Keratinocyte (primary cell): ENCODE measurements at regions not wholly inside any gene's neighbourhood (a gene's known extent, or its start where the extent isn't known, plus 50 kb on each side); places are given as distances from the start of the nearest gene placed in this dataset.

Experiments used
- DNase-seq: peaks from one replicate; pipeline ENCODE4 v3.0.0-alpha.2; 2011; ENCODE audit warnings: low read depth, missing footprints, low spot score
- FAIRE-seq: peaks from 2 replicates; lab custom pipeline; 2011; peaks lifted over from hg19 to GRCh38; lab: Jason Lieb, UNC
- H2AFZ ChIP-seq: 2 replicates; pipeline ENCODE4 v1.6.0; 2012; ENCODE audit warnings: low read length, control low read depth, inconsistent platforms; ENCODE audit not compliant: control insufficient read depth
- H3K27ac ChIP-seq: 2 replicates; pipeline ENCODE4 v1.5.1; 2011; ENCODE audit warnings: low read length; ENCODE audit not compliant: control insufficient read depth, insufficient read depth
- H3K27me3 ChIP-seq: 3 replicates; pipeline ENCODE4 v1.6.0; 2011; ENCODE audit warnings: low read length; ENCODE audit not compliant: control insufficient read depth, insufficient read depth; ENCODE audit errors: extremely low read depth
- H3K36me3 ChIP-seq, 2 experiments: 2 replicates in 1 of 2; 3 replicates in 1 of 2; pipeline ENCODE4 v1.5.1; 2011; ENCODE audit warnings: low read length in 2 of 2, mild to moderate bottlenecking in 1 of 2; ENCODE audit not compliant: control insufficient read depth in 2 of 2, insufficient read depth in 2 of 2; ENCODE audit errors: extremely low read depth in 1 of 2
- H3K4me1 ChIP-seq: 3 replicates; pipeline ENCODE4 v1.5.1; 2011; ENCODE audit warnings: low read length; ENCODE audit not compliant: control insufficient read depth, insufficient read depth; ENCODE audit errors: extremely low read depth
- H3K4me2 ChIP-seq: 3 replicates; pipeline ENCODE4 v1.6.0; 2011; ENCODE audit warnings: low read depth, low read length; ENCODE audit not compliant: control insufficient read depth, insufficient read depth; ENCODE audit errors: extremely low read depth
- H3K4me3 ChIP-seq, 3 experiments: fragments of 200-600 bp in 1 of 3; sonication (generic) in 1 of 3; 2 replicates in 2 of 3; 3 replicates in 1 of 3; pipeline ENCODE4 v1.5.1; 2011 to 2016; ENCODE audit warnings: low read length in 3 of 3, mild to moderate bottlenecking in 3 of 3, control low read depth in 2 of 3, inconsistent platforms in 1 of 3, low read depth in 1 of 3, mixed read lengths in 1 of 3, mixed run types in 1 of 3, moderate library complexity in 1 of 3; ENCODE audit not compliant: control insufficient read depth in 2 of 3, insufficient read depth in 2 of 3; ENCODE audit errors: extremely low read depth in 1 of 3
- H3K79me2 ChIP-seq: 2 replicates; pipeline ENCODE4 v1.6.0; 2012; ENCODE audit warnings: low read length; ENCODE audit not compliant: control insufficient read depth, insufficient read depth
- H3K9ac ChIP-seq: 3 replicates; pipeline ENCODE4 v1.6.0; 2011; ENCODE audit warnings: low read length; ENCODE audit not compliant: control insufficient read depth, insufficient read depth; ENCODE audit errors: extremely low read depth
- H3K9me1 ChIP-seq: 3 replicates; pipeline ENCODE4 v1.6.0; 2011; ENCODE audit warnings: low read length; ENCODE audit not compliant: control insufficient read depth, insufficient read depth; ENCODE audit errors: extremely low read depth
- H3K9me3 ChIP-seq: 2 replicates; pipeline ENCODE4 v1.5.1; 2012; ENCODE audit warnings: low read depth, low read length; ENCODE audit not compliant: control insufficient read depth
- H4K20me1 ChIP-seq: 3 replicates; pipeline ENCODE4 v1.6.0; 2011; ENCODE audit warnings: low read length; ENCODE audit not compliant: control insufficient read depth, insufficient read depth; ENCODE audit errors: extremely low read depth
- EZH2 ChIP-seq: IDR thresholded peaks from one replicate; pipeline ENCODE4 v1.6.1; 2012; ENCODE audit warnings: inconsistent platforms, mild to moderate bottlenecking, low read length, moderate library complexity
- dilution Hi-C: fragments of 300-500 bp; cut with MboI; formaldehyde crosslinking; loops from one replicate; pipeline ENCODE4 v1.7.0; 2020; ENCODE audit warnings: low sequenced_read_pairs; ENCODE audit not compliant: extremely low pct_ligation_motif_present
- TF ChIP-seq, protein P1 (sequence below), 3 experiments: IDR thresholded peaks in 1 of 3; conservative IDR thresholded peaks in 1 of 3; optimal IDR thresholded peaks in 1 of 3; 2 replicates in 2 of 3; 3 replicates in 1 of 3; pipeline versions ENCODE3 to v1.5.1; 2011; ENCODE audit warnings: low read length in 3 of 3, mild to moderate bottlenecking in 3 of 3, moderate library complexity in 2 of 3, control low read depth in 1 of 3, inconsistent platforms in 1 of 3; ENCODE audit not compliant: insufficient read depth in 2 of 3; ENCODE audit errors: extremely low read depth in 1 of 3

GRCh38 chr12:19633194-19633593 is 193.9 kb downstream of the AEBP2 start:
- H3K9me1 ChIP-seq, result no peaks in the 10 kb centered on the region
- H3K36me3 ChIP-seq, result no peaks in the 10 kb centered on the region
- no peak overlapping the region for H3K4me3 ChIP-seq
- dilution Hi-C loops, result no loop called here
- no peak overlapping the region for H3K4me2 ChIP-seq
- TF ChIP-seq, protein P1, sequence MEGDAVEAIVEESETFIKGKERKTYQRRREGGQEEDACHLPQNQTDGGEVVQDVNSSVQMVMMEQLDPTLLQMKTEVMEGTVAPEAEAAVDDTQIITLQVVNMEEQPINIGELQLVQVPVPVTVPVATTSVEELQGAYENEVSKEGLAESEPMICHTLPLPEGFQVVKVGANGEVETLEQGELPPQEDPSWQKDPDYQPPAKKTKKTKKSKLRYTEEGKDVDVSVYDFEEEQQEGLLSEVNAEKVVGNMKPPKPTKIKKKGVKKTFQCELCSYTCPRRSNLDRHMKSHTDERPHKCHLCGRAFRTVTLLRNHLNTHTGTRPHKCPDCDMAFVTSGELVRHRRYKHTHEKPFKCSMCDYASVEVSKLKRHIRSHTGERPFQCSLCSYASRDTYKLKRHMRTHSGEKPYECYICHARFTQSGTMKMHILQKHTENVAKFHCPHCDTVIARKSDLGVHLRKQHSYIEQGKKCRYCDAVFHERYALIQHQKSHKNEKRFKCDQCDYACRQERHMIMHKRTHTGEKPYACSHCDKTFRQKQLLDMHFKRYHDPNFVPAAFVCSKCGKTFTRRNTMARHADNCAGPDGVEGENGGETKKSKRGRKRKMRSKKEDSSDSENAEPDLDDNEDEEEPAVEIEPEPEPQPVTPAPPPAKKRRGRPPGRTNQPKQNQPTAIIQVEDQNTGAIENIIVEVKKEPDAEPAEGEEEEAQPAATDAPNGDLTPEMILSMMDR (optimal IDR thresholded peaks at IDR 0.05 in 1 of 3, IDR thresholded peaks at IDR 0.05 in 1 of 3, conservative IDR thresholded peaks at IDR 0.05 in 1 of 3; ENCODE audit: extremely low read depth in 1 of 3, insufficient read depth in 2 of 3, low read length in 3 of 3), result no peak
- no peak for TF ChIP-seq EZH2
- FAIRE-seq, result no peak
- no peaks in the 10 kb centered on the region for H3K27me3 ChIP-seq
- no peak overlapping the region for H2AFZ ChIP-seq
- no peak overlapping the region for H3K27ac ChIP-seq
- no peaks in the 10 kb centered on the region for H3K79me2 ChIP-seq
- H4K20me1 ChIP-seq, result no peaks in the 10 kb centered on the region
- H3K9ac ChIP-seq, result no peak overlapping the region
- H3K4me1 ChIP-seq, result no peaks in the 10 kb centered on the region
- H3K9me3 ChIP-seq, result no peaks in the 10 kb centered on the region
- no peak for DNase-seq

DNA sequence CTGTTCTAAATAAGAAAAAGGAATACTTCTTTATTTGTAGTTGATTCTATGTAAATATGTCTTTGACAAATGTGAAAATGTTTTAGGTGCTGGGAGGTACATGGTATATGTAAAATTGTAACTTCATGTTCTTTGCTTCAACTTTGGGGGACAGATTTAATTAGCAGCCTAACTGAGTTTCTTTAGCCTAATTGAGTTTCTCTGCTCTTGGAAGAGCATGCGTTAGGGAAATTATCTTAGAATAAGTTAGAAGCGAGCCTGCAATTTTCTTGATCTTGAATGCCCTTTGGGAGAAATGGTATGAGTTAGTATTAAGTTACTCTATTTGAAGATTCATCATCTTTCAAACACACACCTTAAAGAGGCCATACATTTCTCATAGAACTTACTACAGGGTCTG is 194.3 kb downstream of the AEBP2 start:
- no peaks in the 10 kb centered on the region for H3K27me3 ChIP-seq

More for the DNA sequence above, 194.3 kb downstream of the AEBP2 start:
- H3K4me1 ChIP-seq, result no peaks in the 10 kb centered on the region
- no peak overlapping the region for H2AFZ ChIP-seq
- no peaks in the 10 kb centered on the region for H3K9me3 ChIP-seq
- no peak overlapping the region for H3K9ac ChIP-seq
- no peak for TF ChIP-seq EZH2
- TF ChIP-seq, protein P1 (optimal IDR thresholded peaks at IDR 0.05 in 1 of 3, IDR thresholded peaks at IDR 0.05 in 1 of 3, conservative IDR thresholded peaks at IDR 0.05 in 1 of 3; ENCODE audit: extremely low read depth in 1 of 3, insufficient read depth in 2 of 3, low read length in 3 of 3), result no peak
- H4K20me1 ChIP-seq, result no peaks in the 10 kb centered on the region
- H3K27ac ChIP-seq, result no peak overlapping the region
- dilution Hi-C loops, result no loop called here
- no peak overlapping the region for H3K4me2 ChIP-seq
- no peaks in the 10 kb centered on the region for H3K79me2 ChIP-seq
- no peak overlapping the region for H3K4me3 ChIP-seq
- no peaks in the 10 kb centered on the region for H3K36me3 ChIP-seq
- FAIRE-seq (no peak), DNase-seq (no peak)
- no peaks in the 10 kb centered on the region for H3K9me1 ChIP-seq
